ENCODE measurements at regions not wholly inside any gene's neighbourhood (a gene's known extent, or its start where the extent isn't known, plus 50 kb on each side); places are given as distances from the start of the nearest gene placed in this dataset.
"Not testable (repeated sequence)": the region's sequence is repeated elsewhere in the genome, so short reads cannot be mapped to it uniquely, and the experiment has no call there.

- TF ChIP-seq CTCF (IDR thresholded peaks at IDR 0.05; ENCODE audit: insufficient read depth, low read length): no peak
- no peak overlapping the region for H3K4me3 ChIP-seq (ENCODE audit: low read depth, low read length)
- DNase-seq (ENCODE audit: low read depth): no peak
Measured at GRCh38 chr14:105589161-105589925, 63.0 kb downstream of the TMEM121 start.

- not testable (repeated sequence) for H3K4me3 ChIP-seq (ENCODE audit: low read depth, low read length); DNase-seq (ENCODE audit: low read depth)
Measured at GRCh38 chr14:105589926-105590185, 63.5 kb downstream of the TMEM121 start.

GRCh38 chr14:105591052-105591451 is 64.7 kb downstream of the TMEM121 start:
- TF ChIP-seq CTCF (IDR thresholded peaks at IDR 0.05; ENCODE audit: insufficient read depth, low read length): no peak
- DNase-seq (ENCODE audit: low read depth): no peak
- no peak overlapping the region for H3K4me3 ChIP-seq (ENCODE audit: low read depth, low read length)

- DNase-seq (ENCODE audit: low read depth); H3K4me3 ChIP-seq (ENCODE audit: low read depth, low read length): not testable (repeated sequence)
Measured at GRCh38 chr14:105591792-105592341, 65.5 kb downstream of the TMEM121 start.

GRCh38 chr14:105592646-105593045 is 66.3 kb downstream of the TMEM121 start:
- not testable (repeated sequence) for DNase-seq (ENCODE audit: low read depth); H3K4me3 ChIP-seq (ENCODE audit: low read depth, low read length)

- not testable (repeated sequence) for DNase-seq (ENCODE audit: low read depth)
Measured at GRCh38 chr14:105595346-105595745, 69.0 kb downstream of the TMEM121 start.

GRCh38 chr14:105596374-105596773 is 70.0 kb downstream of the TMEM121 start:
- not testable (repeated sequence) for H3K4me3 ChIP-seq (ENCODE audit: low read depth, low read length); DNase-seq (ENCODE audit: low read depth)

More at GRCh38 chr14:105595346-105595745, 69.0 kb downstream of the TMEM121 start:
- not testable (repeated sequence) for H3K4me3 ChIP-seq (ENCODE audit: low read depth, low read length)

GRCh38 chr14:105598040-105598763 is 71.8 kb downstream of the TMEM121 start:
- not testable (repeated sequence) for DNase-seq (ENCODE audit: low read depth); H3K4me3 ChIP-seq (ENCODE audit: low read depth, low read length)

- H3K4me3 ChIP-seq (ENCODE audit: low read depth, low read length); DNase-seq (ENCODE audit: low read depth): not testable (repeated sequence)
Measured at GRCh38 chr14:105598925-105599586, 72.7 kb downstream of the TMEM121 start.

GRCh38 chr14:105600195-105600938 is 74.0 kb downstream of the TMEM121 start:
- H3K4me3 ChIP-seq (ENCODE audit: low read depth, low read length): not testable (repeated sequence)

GRCh38 chr14:105600939-105601359 is 74.6 kb downstream of the TMEM121 start:
- DNase-seq (ENCODE audit: low read depth): no peak
- TF ChIP-seq CTCF (IDR thresholded peaks at IDR 0.05; ENCODE audit: insufficient read depth, low read length): no peak
- H3K4me3 ChIP-seq (ENCODE audit: low read depth, low read length): no peak overlapping the region

More at GRCh38 chr14:105600195-105600938, 74.0 kb downstream of the TMEM121 start:
- DNase-seq (ENCODE audit: low read depth): not testable (repeated sequence)
